ENCODE measurements at regions not wholly inside any gene's neighbourhood (a gene's known extent, or its start where the extent isn't known, plus 50 kb on each side); places are given as distances from the start of the nearest gene placed in this dataset.

GRCh38 chr14:22318951-22319350, 270.1 kb downstream of the DAD1 start:
- Histone ChIP-seq H3K27me3 (ENCODE audit: control insufficient read depth, extremely low read depth, insufficient read depth, low read length) (peaks cover 3% of the 10 kb centered on the region), H2AFZ (ENCODE audit: control insufficient read depth, low read length) (no peak overlapping the region), H3K9ac (ENCODE audit: control insufficient read depth, extremely low read depth, insufficient read depth, low read length) (no peak overlapping the region), H3K4me2 (ENCODE audit: control insufficient read depth, extremely low read depth, insufficient read depth, low read depth, low read length) (no peak overlapping the region), H3K4me1 (ENCODE audit: control insufficient read depth, extremely low read depth, insufficient read depth, low read length) (peaks cover 8% of the 10 kb centered on the region), H4K20me1 (ENCODE audit: control insufficient read depth, extremely low read depth, insufficient read depth, low read length) (no peaks in the 10 kb centered on the region), H3K36me3 (ENCODE audit: control insufficient read depth in 2 of 2, extremely low read depth in 1 of 2, insufficient read depth in 2 of 2, low read length in 2 of 2) (no peaks in the 10 kb centered on the region), H3K79me2 (ENCODE audit: control insufficient read depth, insufficient read depth, low read length) (no peaks in the 10 kb centered on the region), H3K9me1 (ENCODE audit: control insufficient read depth, extremely low read depth, insufficient read depth, low read length) (no peaks in the 10 kb centered on the region), H3K9me3 (ENCODE audit: control insufficient read depth, low read depth, low read length) (no peaks in the 10 kb centered on the region), H3K27ac (ENCODE audit: control insufficient read depth, insufficient read depth, low read length) (no peak overlapping the region), H3K4me3 (ENCODE audit: control insufficient read depth in 2 of 3, extremely low read depth in 1 of 3, insufficient read depth in 2 of 3, low read depth in 1 of 3, low read length in 3 of 3) (no peak overlapping the region)
- no peak for TF ChIP-seq EZH2 (IDR thresholded peaks at IDR 0.05; ENCODE audit: low read length)
- no peak for TF ChIP-seq CTCF (optimal IDR thresholded peaks at IDR 0.05 in 1 of 3, IDR thresholded peaks at IDR 0.05 in 1 of 3, conservative IDR thresholded peaks at IDR 0.05 in 1 of 3; ENCODE audit: extremely low read depth in 1 of 3, insufficient read depth in 2 of 3, low read length in 3 of 3)
- FAIRE-seq, result no peak
- dilution Hi-C loops (cut with MboI; ENCODE audit: extremely low pct_ligation_motif_present, low sequenced_read_pairs), result no loop called here
- DNase-seq (ENCODE audit: low read depth, low spot score), result no peak

GRCh38 chr14:22316473-22316872, 272.6 kb downstream of the DAD1 start:
- no peaks in the 10 kb centered on the region for H3K9me3 ChIP-seq (ENCODE audit: control insufficient read depth, low read depth, low read length)
- H3K27ac ChIP-seq (ENCODE audit: control insufficient read depth, insufficient read depth, low read length), result no peak overlapping the region
- TF ChIP-seq EZH2 (IDR thresholded peaks at IDR 0.05; ENCODE audit: low read length) (no peak), CTCF (optimal IDR thresholded peaks at IDR 0.05 in 1 of 3, IDR thresholded peaks at IDR 0.05 in 1 of 3, conservative IDR thresholded peaks at IDR 0.05 in 1 of 3; ENCODE audit: extremely low read depth in 1 of 3, insufficient read depth in 2 of 3, low read length in 3 of 3) (no peak)
- H3K36me3 ChIP-seq (ENCODE audit: control insufficient read depth in 2 of 2, extremely low read depth in 1 of 2, insufficient read depth in 2 of 2, low read length in 2 of 2), result no peaks in the 10 kb centered on the region
- no peak for FAIRE-seq
- peaks cover 3% of the 10 kb centered on the region for H3K27me3 ChIP-seq (ENCODE audit: control insufficient read depth, extremely low read depth, insufficient read depth, low read length)
- no peak overlapping the region for H2AFZ ChIP-seq (ENCODE audit: control insufficient read depth, low read length)
- H3K9me1 ChIP-seq (ENCODE audit: control insufficient read depth, extremely low read depth, insufficient read depth, low read length), result no peaks in the 10 kb centered on the region
- no peak overlapping the region for H3K9ac ChIP-seq (ENCODE audit: control insufficient read depth, extremely low read depth, insufficient read depth, low read length)
- no peaks in the 10 kb centered on the region for H3K79me2 ChIP-seq (ENCODE audit: control insufficient read depth, insufficient read depth, low read length)
- H4K20me1 ChIP-seq (ENCODE audit: control insufficient read depth, extremely low read depth, insufficient read depth, low read length), result no peaks in the 10 kb centered on the region
- H3K4me1 ChIP-seq (ENCODE audit: control insufficient read depth, extremely low read depth, insufficient read depth, low read length), result peaks cover 8% of the 10 kb centered on the region
- dilution Hi-C loops (cut with MboI; ENCODE audit: extremely low pct_ligation_motif_present, low sequenced_read_pairs), result no loop called here
- no peak for DNase-seq (ENCODE audit: low read depth, low spot score)
- no peak overlapping the region for H3K4me2 ChIP-seq (ENCODE audit: control insufficient read depth, extremely low read depth, insufficient read depth, low read depth, low read length)
- H3K4me3 ChIP-seq (ENCODE audit: control insufficient read depth in 2 of 3, extremely low read depth in 1 of 3, insufficient read depth in 2 of 3, low read depth in 1 of 3, low read length in 3 of 3), result no peak overlapping the region
